NT2/D1 (cell line): ENCODE measurements at regions not wholly inside any gene's neighbourhood (a gene's known extent, or its start where the extent isn't known, plus 50 kb on each side); places are given as distances from the start of the nearest gene placed in this dataset.

Experiments
- DNase-seq: peaks from one replicate; pipeline ENCODE4 v3.0.0-alpha.2; 2011; ENCODE audit warnings: low read depth, low spot score
- H3K27me3 ChIP-seq: 2 replicates; pipeline ENCODE4 v1.6.0; 2011; ENCODE audit warnings: mild to moderate bottlenecking; ENCODE audit not compliant: insufficient read length, insufficient read depth
- H3K36me3 ChIP-seq: 2 replicates; pipeline ENCODE4 v1.6.1; 2011; ENCODE audit warnings: mild to moderate bottlenecking, low read length, mixed read lengths; ENCODE audit not compliant: insufficient read depth, insufficient read length
- H3K4me1 ChIP-seq: 2 replicates; pipeline ENCODE4 v1.5.1; 2011; ENCODE audit not compliant: insufficient read depth, insufficient read length
- H3K4me3 ChIP-seq: 2 replicates; pipeline ENCODE4 v1.5.1; 2011; ENCODE audit warnings: low read depth; ENCODE audit not compliant: insufficient read length
- H3K9ac ChIP-seq: 2 replicates; pipeline ENCODE4 v1.6.0; 2011; ENCODE audit warnings: low read depth; ENCODE audit not compliant: insufficient read length
- H3K9me3 ChIP-seq: 2 replicates; pipeline ENCODE4 v1.5.1; 2011; ENCODE audit warnings: mild to moderate bottlenecking, low read length; ENCODE audit not compliant: insufficient read depth
- SUZ12 ChIP-seq: IDR thresholded peaks from 2 replicates; pipeline ENCODE4 v1.6.1; 2011; ENCODE audit not compliant: insufficient read length, insufficient read depth; ENCODE audit errors: extremely low read depth
- YY1 ChIP-seq: IDR thresholded peaks from 2 replicates; pipeline ENCODE4 v1.6.1; 2011; ENCODE audit not compliant: insufficient read length, insufficient read depth
- ZNF274 ChIP-seq: IDR thresholded peaks from 2 replicates; pipeline ENCODE4 v1.6.1; 2011; ENCODE audit warnings: mild to moderate bottlenecking, low read depth, low read length

DNA sequence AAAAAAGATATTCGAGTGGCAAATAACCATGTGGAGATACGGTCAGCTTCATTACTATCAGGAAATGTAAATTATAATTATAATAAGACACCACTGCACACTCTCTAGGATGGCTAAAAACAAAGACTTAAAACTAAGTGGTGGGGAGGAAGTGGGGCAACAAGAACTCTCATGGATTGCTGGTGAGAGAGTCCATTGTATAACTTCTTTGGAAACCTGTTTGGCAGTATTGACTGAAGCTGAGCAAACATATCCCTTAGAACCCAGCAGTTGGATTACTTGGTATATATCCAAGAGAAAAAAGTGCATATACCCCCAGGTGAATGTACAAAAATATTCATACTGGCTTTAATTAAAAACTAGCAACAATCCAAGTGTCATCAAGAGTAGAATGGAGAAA, 133.7 kb upstream of the CTBP2 start:
- no peak for TF ChIP-seq ZNF274
- Histone ChIP-seq H3K27me3 (no peaks in the 10 kb centered on the region), H3K36me3 (no peaks in the 10 kb centered on the region), H3K9me3 (no peaks in the 10 kb centered on the region), H3K9ac (no peak overlapping the region), H3K4me3 (no peak overlapping the region), H3K4me1 (no peaks in the 10 kb centered on the region)
- DNase-seq: no peak

GRCh38 chr10:125291836-125292235, 131.5 kb upstream of the CTBP2 start:
- H3K4me1 ChIP-seq: no peaks in the 10 kb centered on the region
- no peak for TF ChIP-seq ZNF274
- no peak for TF ChIP-seq YY1
- TF ChIP-seq SUZ12: no peak

GRCh38 chr10:125289461-125289860, 129.1 kb upstream of the CTBP2 start:
- H3K4me1 ChIP-seq: no peaks in the 10 kb centered on the region

More at GRCh38 chr10:125291836-125292235, 131.5 kb upstream of the CTBP2 start:
- no peak for DNase-seq
- H3K9ac ChIP-seq: no peak overlapping the region
- H3K36me3 ChIP-seq: no peaks in the 10 kb centered on the region
- H3K4me3 ChIP-seq: no peak overlapping the region
- no peaks in the 10 kb centered on the region for H3K9me3 ChIP-seq
- H3K27me3 ChIP-seq: no peaks in the 10 kb centered on the region

DNA sequence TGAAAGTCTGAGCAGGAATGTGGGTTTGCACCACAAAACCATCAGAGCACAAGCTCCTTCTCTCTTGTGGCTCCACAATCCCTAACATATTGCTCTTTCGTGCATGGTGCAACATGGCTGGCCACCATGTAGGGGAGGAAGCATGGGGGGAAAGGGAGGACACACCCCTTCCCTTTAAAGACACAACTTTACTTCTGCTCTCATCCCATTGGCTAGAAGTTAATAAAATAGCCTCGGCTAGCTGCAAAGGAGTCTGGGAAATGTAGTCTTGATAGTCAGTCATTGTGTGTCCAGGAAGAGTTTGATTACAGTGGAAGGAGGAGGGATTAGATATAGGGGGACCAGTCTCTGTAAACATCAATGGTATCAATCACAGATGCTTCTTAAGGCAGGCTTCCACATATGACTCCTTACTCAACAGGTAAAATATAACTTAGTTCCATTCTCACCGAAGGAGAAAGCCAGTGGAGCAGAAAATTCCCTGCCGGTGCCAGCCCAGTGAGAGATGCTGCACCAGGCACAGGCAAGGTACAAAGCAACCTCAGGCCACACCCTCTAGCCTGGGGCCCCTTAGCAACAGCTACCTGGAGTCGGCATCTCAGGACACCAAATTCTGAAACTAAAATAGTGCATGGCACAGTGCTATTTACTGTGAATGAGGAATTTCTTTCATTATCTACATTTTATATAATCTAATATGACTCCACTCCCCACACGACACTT, 124.7 kb upstream of the CTBP2 start:
- Histone ChIP-seq H3K9ac (no peak overlapping the region), H3K9me3 (peaks cover 7% of the 10 kb centered on the region; the same call in 1 of the 2 replicates), H3K36me3 (no peaks in the 10 kb centered on the region), H3K4me1 (no peaks in the 10 kb centered on the region), H3K27me3 (no peaks in the 10 kb centered on the region), H3K4me3 (no peak overlapping the region)
- DNase-seq: peak; percentile 16
- TF ChIP-seq YY1: no peak

More at GRCh38 chr10:125289461-125289860, 129.1 kb upstream of the CTBP2 start:
- H3K27me3 ChIP-seq: no peaks in the 10 kb centered on the region
- TF ChIP-seq ZNF274 (no peak), YY1 (no peak), SUZ12 (no peak)
- DNase-seq: no peak
- peaks cover 6% of the 10 kb centered on the region; the same call in 1 of the 2 replicates for H3K9me3 ChIP-seq
- no peak overlapping the region for H3K9ac ChIP-seq
- no peaks in the 10 kb centered on the region for H3K36me3 ChIP-seq
- no peak overlapping the region for H3K4me3 ChIP-seq

DNA sequence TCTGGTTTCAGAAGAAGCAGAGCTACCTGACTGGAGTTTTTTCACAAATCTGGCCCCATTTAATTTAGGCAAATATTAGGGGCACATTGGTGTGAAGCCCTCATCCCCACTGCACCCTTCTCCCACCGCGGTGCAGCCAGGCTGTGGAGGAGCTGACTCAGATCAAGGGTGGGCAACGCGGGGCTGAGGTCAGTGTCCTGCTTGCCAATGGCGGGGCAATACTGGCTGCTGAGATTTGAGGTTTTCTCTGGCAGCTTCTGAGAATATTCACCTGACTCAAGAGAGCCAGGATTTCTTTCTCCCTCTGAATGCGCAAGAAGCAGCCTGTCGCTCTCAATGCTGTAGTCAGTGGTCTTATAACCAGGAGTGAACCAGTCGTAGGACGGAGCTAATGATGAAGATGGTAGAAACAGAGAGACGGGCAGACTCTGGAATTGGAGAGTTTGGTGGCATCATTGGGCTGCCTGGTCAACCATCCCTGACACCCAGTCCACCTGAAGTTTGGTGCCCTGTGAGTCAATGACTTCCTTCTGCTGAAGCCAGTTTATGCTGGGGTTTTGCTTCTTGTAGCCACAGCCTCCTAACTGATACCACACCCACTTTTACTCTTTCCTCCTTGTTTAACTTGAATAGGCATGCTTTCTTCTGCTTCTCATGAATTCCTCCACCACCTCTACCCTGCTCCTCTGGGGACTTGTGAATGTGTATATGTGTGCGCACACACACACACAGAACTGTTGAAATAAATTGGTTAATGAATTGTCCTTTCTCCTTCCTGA, 123.7 kb upstream of the CTBP2 start:
- no peak overlapping the region for H3K4me3 ChIP-seq
- no peak overlapping the region for H3K9ac ChIP-seq
- H3K36me3 ChIP-seq: no peaks in the 10 kb centered on the region
- H3K4me1 ChIP-seq: no peaks in the 10 kb centered on the region
- DNase-seq: no peak
- TF ChIP-seq ZNF274: no peak
- TF ChIP-seq SUZ12: no peak
- no peak for TF ChIP-seq YY1
- H3K9me3 ChIP-seq: peaks cover 7% of the 10 kb centered on the region; the same call in 1 of the 2 replicates
- H3K27me3 ChIP-seq: no peaks in the 10 kb centered on the region

DNA sequence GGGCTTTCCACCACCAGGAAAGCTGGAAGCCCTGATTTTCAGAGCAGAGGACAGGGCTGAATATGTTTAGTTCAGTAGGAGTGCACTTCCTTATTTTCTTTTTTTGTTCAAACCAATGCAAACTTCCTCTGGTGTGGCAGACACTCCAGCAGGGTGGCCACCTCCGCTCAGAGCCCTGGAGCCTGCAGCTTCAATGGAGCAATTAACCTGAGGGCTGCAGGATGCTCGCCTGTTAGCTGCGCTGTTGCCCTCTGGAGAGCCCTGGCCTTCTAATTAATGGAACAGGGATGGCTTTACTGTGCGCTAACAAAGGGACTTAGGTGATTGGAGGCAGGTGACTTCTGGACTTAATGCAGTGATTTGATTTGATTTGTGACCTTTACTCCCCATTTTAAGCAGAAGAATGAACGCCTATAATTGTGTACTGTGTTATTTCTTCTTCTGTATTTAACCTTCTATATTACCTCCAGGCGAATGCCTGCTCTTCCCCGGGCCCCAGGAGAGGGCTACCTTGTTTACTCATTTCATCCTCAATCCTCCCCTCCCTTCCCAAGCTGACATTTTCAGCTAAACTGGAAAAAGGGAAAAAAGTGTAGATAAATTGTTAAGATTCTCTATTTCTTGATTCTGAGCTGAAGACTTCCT, 123.0 kb upstream of the CTBP2 start:
- no peak for DNase-seq
- H3K4me1 ChIP-seq: no peaks in the 10 kb centered on the region
- H3K9ac ChIP-seq: no peak overlapping the region
- no peak for TF ChIP-seq SUZ12
- TF ChIP-seq YY1: no peak
- no peak for TF ChIP-seq ZNF274
- no peaks in the 10 kb centered on the region for H3K36me3 ChIP-seq
- H3K4me3 ChIP-seq: no peak overlapping the region
- peaks cover 7% of the 10 kb centered on the region; the same call in 1 of the 2 replicates for H3K9me3 ChIP-seq
- no peaks in the 10 kb centered on the region for H3K27me3 ChIP-seq

DNA sequence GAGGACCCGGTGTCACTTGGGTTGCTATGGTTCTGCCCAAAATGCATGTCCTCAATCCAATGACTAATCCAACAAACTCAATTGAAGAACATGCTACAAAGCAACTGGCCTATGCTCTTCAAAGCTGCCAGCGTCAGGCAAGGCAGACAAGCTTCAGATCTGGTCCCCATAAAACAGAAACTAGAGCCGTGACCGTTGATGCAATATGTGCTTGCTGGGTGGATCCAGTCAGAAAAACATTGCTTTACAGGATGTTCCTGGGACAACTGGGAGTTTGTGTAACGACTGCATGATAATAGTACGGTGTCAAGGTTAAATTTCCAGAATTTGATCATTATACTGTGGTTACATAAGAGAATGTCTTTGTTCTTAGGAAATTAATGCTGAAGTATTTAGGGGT, 120.7 kb upstream of the CTBP2 start:
- TF ChIP-seq ZNF274 (no peak), SUZ12 (no peak), YY1 (no peak)
- H3K36me3 ChIP-seq: no peaks in the 10 kb centered on the region
- no peaks in the 10 kb centered on the region for H3K27me3 ChIP-seq
- DNase-seq: no peak
- H3K9me3 ChIP-seq: peaks cover 7% of the 10 kb centered on the region; the same call in 1 of the 2 replicates
- H3K4me1 ChIP-seq: no peaks in the 10 kb centered on the region
- H3K9ac ChIP-seq: no peak overlapping the region
- H3K4me3 ChIP-seq: no peak overlapping the region
